Heart left ventricle (tissue), 13 donors: ENCODE measurements at regions not wholly inside any gene's neighbourhood (a gene's known extent, or its start where the extent isn't known, plus 50 kb on each side); places are given as distances from the start of the nearest gene placed in this dataset.

Source experiments
- CTCF ChIP-seq, 12 donors: fragments of 200-600 bp; sonication (generic) in 4 of 12; IDR thresholded peaks; one replicate each; pipeline versions ENCODE4 v1.5.0 to v1.8.0; 2018 to 2022; ENCODE audit warnings: antibody characterized with exemption in 12 of 12, mild to moderate bottlenecking in 5 of 12
- POLR2A ChIP-seq, 2 donors: fragments of 450-650 bp; IDR thresholded peaks; one replicate each; pipeline ENCODE4 v1.6.1; 2017; ENCODE audit warnings: antibody characterized with exemption in 2 of 2, mild to moderate bottlenecking in 2 of 2, moderate library complexity in 2 of 2
- donor health status: ischemic (EF 13 %, LVEDD 7.1; RV severe dilation, severe dysfunction).
- donor health status: DM: no; HTN: yes; CAD: no.
- donor health status: DM: no; HTN: no; CAD: no.
- donor health status: ischemic (EF 25% LVEDD 6.9; RV normal size, moderate dysfunction).
- donor health status: ischemic (EF 25% LVEDD 5.7; RV mildly dilated, moderate dysfunction).
- donor health status: ischemic (EF 35%, LVEDD 5.7; RV mildly dilated, moderate dysfunction).
- donor health status: nonischemic (EF 11% LVEDD 7.7; RV severe dilation, severe dysfunction).
- donor health status: DM: yes; HTN: yes; CAD: no.
- donor health status: PGD.
- donor health status: ischemic (EF 29% LVEDD 5.4; RV normal size, mild dysfunction).
- donor health status: nonischemic (EF 23%, LVEDD 6.1; RV moderate dilation, normal function).

GRCh38 chr7:114150689-114151088 is 231.9 kb upstream of the PPP1R3A start:
- no peak for TF ChIP-seq CTCF (IDR thresholded peaks at IDR 0.05)
- TF ChIP-seq POLR2A (IDR thresholded peaks at IDR 0.05), result no peak
